ENCODE measurements at regions not wholly inside any gene's neighbourhood (a gene's known extent, or its start where the extent isn't known, plus 50 kb on each side); places are given as distances from the start of the nearest gene placed in this dataset.
"Not testable (repeated sequence)": the region's sequence is repeated elsewhere in the genome, so short reads cannot be mapped to it uniquely, and the experiment has no call there.

DNA sequence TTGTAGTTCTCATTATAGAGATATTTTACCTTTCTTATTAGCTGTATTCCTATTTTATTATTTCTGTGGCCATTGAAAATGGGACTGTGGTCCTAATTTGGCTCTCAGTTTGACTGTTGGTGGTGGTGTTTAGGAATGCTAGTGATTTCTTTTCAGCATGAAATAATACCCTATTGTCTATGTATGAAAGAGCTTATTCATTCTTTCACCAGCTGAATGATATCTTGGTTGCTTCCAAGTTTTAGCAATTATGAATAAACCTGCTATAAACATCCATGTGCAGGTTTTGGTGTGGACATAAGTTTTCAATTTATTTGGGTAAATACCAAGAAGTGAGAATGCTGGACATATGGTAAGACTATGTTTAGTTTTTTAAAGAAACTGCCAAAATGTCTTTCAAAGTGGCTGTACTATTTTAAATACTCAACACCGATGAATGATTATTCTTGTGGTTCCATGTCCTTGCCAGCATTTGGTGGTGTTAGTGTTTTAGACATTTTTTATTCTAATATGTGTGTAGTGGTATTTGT lies 501.6 kb upstream of the GYPC start:
- Histone ChIP-seq H3K4me2 (ENCODE audit: low read length) (no peak overlapping the region), H2AFZ (ENCODE audit: low read length) (no peak overlapping the region), H3F3A (ENCODE audit: insufficient read depth, low read length) (no peaks in the 10 kb centered on the region), H3K9me2 (ENCODE audit: low read depth, low read length) (no peaks in the 10 kb centered on the region), H3K36me3 (ENCODE audit: insufficient read depth, low read length) (no peaks in the 10 kb centered on the region), H4K20me1 (ENCODE audit: insufficient read depth, low read length) (no peaks in the 10 kb centered on the region), H3K79me2 (ENCODE audit: insufficient read depth, low read length) (no peaks in the 10 kb centered on the region), H3K27ac (ENCODE audit: low read depth, low read length, poor library complexity, severe bottlenecking) (no peak overlapping the region), H3K4me1 (ENCODE audit: insufficient read depth, low read length, severe bottlenecking) (no peaks in the 10 kb centered on the region), H3K9ac (ENCODE audit: low read length) (no peak overlapping the region), H3K9me3 (ENCODE audit: low read length) (no peaks in the 10 kb centered on the region), H3K4me3 (ENCODE audit: low read depth, low read length, poor library complexity, severe bottlenecking) (no peak overlapping the region), H3K27me3 (ENCODE audit: insufficient read depth, low read length) (no peaks in the 10 kb centered on the region)
- no peak for TF ChIP-seq EZH2 (IDR thresholded peaks at IDR 0.05; ENCODE audit: borderline replicate concordance, low read length)

- not testable (repeated sequence) for H3K27ac ChIP-seq (ENCODE audit: low read depth, low read length, poor library complexity, severe bottlenecking); H3K4me2 ChIP-seq (ENCODE audit: low read length)
Observed at GRCh38 chr2:126160950-126161349, 495.0 kb upstream of the GYPC start.

DNA sequence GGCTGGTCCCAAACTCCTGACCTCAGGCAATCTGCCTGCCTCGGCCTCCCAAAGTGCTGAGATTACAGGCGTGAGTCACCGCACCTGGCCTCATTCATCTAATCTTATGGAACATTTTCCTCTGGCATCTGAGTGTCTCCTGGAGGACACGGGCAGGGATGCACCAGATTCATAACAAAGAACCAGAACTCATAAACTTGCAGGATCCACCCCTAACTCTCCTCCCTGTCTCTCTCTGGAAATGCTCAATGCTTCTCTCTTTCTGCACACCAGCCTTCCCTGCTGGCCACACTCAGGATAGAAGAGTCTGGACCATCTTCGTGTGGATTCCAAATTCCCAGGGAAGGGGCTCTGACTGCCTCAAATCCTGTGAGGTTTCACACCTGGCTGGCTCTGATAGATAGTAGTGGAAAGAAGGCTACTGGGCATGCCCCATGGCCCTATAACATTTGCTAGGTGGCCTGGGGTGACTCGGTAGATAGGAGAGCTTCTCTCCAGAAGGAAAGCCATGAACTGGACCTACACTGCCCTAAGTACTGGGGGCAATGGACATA lies 483.2 kb upstream of the GYPC start:
- Histone ChIP-seq H2AFZ (ENCODE audit: low read length) (no peak overlapping the region), H3K27ac (ENCODE audit: low read depth, low read length, poor library complexity, severe bottlenecking) (no peak overlapping the region), H3K9me3 (ENCODE audit: low read length) (no peaks in the 10 kb centered on the region), H3K4me1 (ENCODE audit: insufficient read depth, low read length, severe bottlenecking) (no peaks in the 10 kb centered on the region), H4K20me1 (ENCODE audit: insufficient read depth, low read length) (no peaks in the 10 kb centered on the region), H3K27me3 (ENCODE audit: insufficient read depth, low read length) (no peaks in the 10 kb centered on the region), H3K4me2 (ENCODE audit: low read length) (no peak overlapping the region), H3K36me3 (ENCODE audit: insufficient read depth, low read length) (no peaks in the 10 kb centered on the region), H3K79me2 (ENCODE audit: insufficient read depth, low read length) (no peaks in the 10 kb centered on the region), H3K9ac (ENCODE audit: low read length) (no peak overlapping the region), H3F3A (ENCODE audit: insufficient read depth, low read length) (no peaks in the 10 kb centered on the region), H3K9me2 (ENCODE audit: low read depth, low read length) (no peaks in the 10 kb centered on the region), H3K4me3 (ENCODE audit: low read depth, low read length, poor library complexity, severe bottlenecking) (no peak overlapping the region)
- TF ChIP-seq CTCF (IDR thresholded peaks at IDR 0.05; ENCODE audit: low read length) (no peak), EZH2 (IDR thresholded peaks at IDR 0.05; ENCODE audit: borderline replicate concordance, low read length) (no peak)

More at GRCh38 chr2:126160950-126161349, 495.0 kb upstream of the GYPC start:
- not testable (repeated sequence) for H3K4me1 ChIP-seq (ENCODE audit: insufficient read depth, low read length, severe bottlenecking); H2AFZ ChIP-seq (ENCODE audit: low read length); H3K79me2 ChIP-seq (ENCODE audit: insufficient read depth, low read length); H3K9me3 ChIP-seq (ENCODE audit: low read length); H3K9me2 ChIP-seq (ENCODE audit: low read depth, low read length); H3K36me3 ChIP-seq (ENCODE audit: insufficient read depth, low read length); H3K4me3 ChIP-seq (ENCODE audit: low read depth, low read length, poor library complexity, severe bottlenecking); H3F3A ChIP-seq (ENCODE audit: insufficient read depth, low read length); H3K27me3 ChIP-seq (ENCODE audit: insufficient read depth, low read length); H4K20me1 ChIP-seq (ENCODE audit: insufficient read depth, low read length); H3K9ac ChIP-seq (ENCODE audit: low read length)

DNA sequence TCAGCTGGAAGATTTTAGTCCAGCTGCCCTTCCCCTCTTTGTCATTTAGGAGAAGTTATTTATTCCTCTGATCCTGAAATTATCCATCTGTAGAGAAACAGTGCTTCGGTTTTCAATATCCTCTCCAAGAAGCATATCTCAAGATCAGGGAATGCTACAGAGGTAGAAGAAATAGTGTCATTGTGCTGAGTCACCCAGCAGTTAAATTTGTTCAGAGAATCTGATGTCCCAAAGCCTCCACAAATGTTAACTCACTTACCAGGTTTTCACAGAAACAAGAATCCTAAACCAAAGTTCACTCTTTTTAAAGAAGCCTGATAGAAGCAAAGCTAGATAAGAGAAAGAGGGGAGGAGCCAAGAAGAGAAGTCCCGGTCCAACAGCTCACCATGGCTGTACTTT lies 480.7 kb upstream of the GYPC start:
- TF ChIP-seq CTCF (IDR thresholded peaks at IDR 0.05; ENCODE audit: low read length) (no peak), EZH2 (IDR thresholded peaks at IDR 0.05; ENCODE audit: borderline replicate concordance, low read length) (no peak)
- Histone ChIP-seq H3F3A (ENCODE audit: insufficient read depth, low read length) (no peaks in the 10 kb centered on the region), H3K9ac (ENCODE audit: low read length) (no peak overlapping the region)

More for the DNA sequence above, 480.7 kb upstream of the GYPC start:
- no peaks in the 10 kb centered on the region for H3K9me3 ChIP-seq (ENCODE audit: low read length)
- H3K27me3 ChIP-seq (ENCODE audit: insufficient read depth, low read length), result no peaks in the 10 kb centered on the region
- no peaks in the 10 kb centered on the region for H4K20me1 ChIP-seq (ENCODE audit: insufficient read depth, low read length)
- H3K36me3 ChIP-seq (ENCODE audit: insufficient read depth, low read length), result no peaks in the 10 kb centered on the region
- no peaks in the 10 kb centered on the region for H3K9me2 ChIP-seq (ENCODE audit: low read depth, low read length)
- H3K4me2 ChIP-seq (ENCODE audit: low read length), result no peak overlapping the region
- H3K79me2 ChIP-seq (ENCODE audit: insufficient read depth, low read length), result no peaks in the 10 kb centered on the region
- H3K27ac ChIP-seq (ENCODE audit: low read depth, low read length, poor library complexity, severe bottlenecking), result no peak overlapping the region
- no peaks in the 10 kb centered on the region for H3K4me1 ChIP-seq (ENCODE audit: insufficient read depth, low read length, severe bottlenecking)
- H2AFZ ChIP-seq (ENCODE audit: low read length), result no peak overlapping the region
- no peak overlapping the region for H3K4me3 ChIP-seq (ENCODE audit: low read depth, low read length, poor library complexity, severe bottlenecking)
